Amniotic stem cell (primary cell): ENCODE measurements at regions not wholly inside any gene's neighbourhood (a gene's known extent, or its start where the extent isn't known, plus 50 kb on each side); places are given as distances from the start of the nearest gene placed in this dataset.

Experiments
- DNase-seq: peaks from one replicate; lab custom pipeline; 2025; lab: John Stamatoyannopoulos, UW

- DNase-seq: no peak
Observed at GRCh38 chrX:33465137-33465536, 253.8 kb upstream of the DMD start.

GRCh38 chrX:33457102-33457501, 245.8 kb upstream of the DMD start:
- no peak for DNase-seq

GRCh38 chrX:33447285-33447684, 235.9 kb upstream of the DMD start:
- DNase-seq: no peak

GRCh38 chrX:33434256-33435092, 223.1 kb upstream of the DMD start:
- peak; percentile 2 for DNase-seq

GRCh38 chrX:33416273-33416805, 205.0 kb upstream of the DMD start:
- DNase-seq: no peak

- DNase-seq: no peak
Observed at GRCh38 chrX:33415459-33415858, 204.1 kb upstream of the DMD start.

- no peak for DNase-seq
Observed at GRCh38 chrX:33385546-33385945, 174.2 kb upstream of the DMD start.

- no peak for DNase-seq
Observed at GRCh38 chrX:33379839-33380238, 168.5 kb upstream of the DMD start.

GRCh38 chrX:33357606-33358005, 146.3 kb upstream of the DMD start:
- DNase-seq: no peak

- no peak for DNase-seq
Observed at GRCh38 chrX:33339219-33339618, 127.9 kb upstream of the DMD start.

- no peak for DNase-seq
Observed at GRCh38 chrX:33336783-33337182, 125.4 kb upstream of the DMD start.

GRCh38 chrX:33333271-33333670, 121.9 kb upstream of the DMD start:
- no peak for DNase-seq

- DNase-seq: no peak
Observed at GRCh38 chrX:33330798-33331197, 119.4 kb upstream of the DMD start.

- DNase-seq: no peak
Observed at GRCh38 chrX:33324099-33324498, 112.8 kb upstream of the DMD start.

- DNase-seq: no peak
Observed at GRCh38 chrX:33307911-33308354, 96.6 kb upstream of the DMD start.

- no peak for DNase-seq
Observed at GRCh38 chrX:33298622-33299021, 87.3 kb upstream of the DMD start.

GRCh38 chrX:33285550-33285949, 74.2 kb upstream of the DMD start:
- DNase-seq: no peak

- DNase-seq: no peak
Observed at GRCh38 chrX:33277046-33277445, 65.7 kb upstream of the DMD start.

GRCh38 chrX:33273535-33273934, 62.2 kb upstream of the DMD start:
- DNase-seq: no peak

GRCh38 chrX:33272986-33273385, 61.6 kb upstream of the DMD start:
- DNase-seq: no peak
